ENCODE measurements at regions not wholly inside any gene's neighbourhood (a gene's known extent, or its start where the extent isn't known, plus 50 kb on each side); places are given as distances from the start of the nearest gene placed in this dataset.

- no peak for TF ChIP-seq CTCF (IDR thresholded peaks at IDR 0.05)
- TF ChIP-seq POLR2A (IDR thresholded peaks at IDR 0.05), result no peak
Measured at GRCh38 chr16:17014484-17015121, 456.2 kb downstream of the XYLT1 start.
